A549 (cell line): ENCODE measurements at regions not wholly inside any gene's neighbourhood (a gene's known extent, or its start where the extent isn't known, plus 50 kb on each side); places are given as distances from the start of the nearest gene placed in this dataset.

Experiments used
- ATAC-seq, 2 experiments: fragments of 200-7000 bp in 1 of 2; fragments of >200 bp in 1 of 2; cut with Nextera tagmentation in 1 of 2; cut with Tn5 transposase in 1 of 2; 3 replicates each; pipeline versions ENCODE4 v1.8.0 to v1.9.1; 2018 to 2020; ENCODE audit warnings: mild to moderate bottlenecking in 1 of 2, moderate library complexity in 1 of 2
- CTCF ChIA-PET: fragments of 300-600 bp; sonication (Branson Sonifier 250); formaldehyde crosslinking; extraction: SDS; loops from one replicate; lab custom pipeline; 2021; ENCODE audit warnings: antibody characterized with exemption, inconsistent platforms; lab: Yijun Ruan, JAX
- POLR2A ChIA-PET: fragments of 350-600 bp; formaldehyde crosslinking; extraction: SDS; loops from one replicate; lab custom pipeline; 2021; ENCODE audit warnings: antibody characterized with exemption, inconsistent platforms; lab: Yijun Ruan, JAX
- DNase-seq, 2 experiments: peaks; one replicate each; pipeline versions ENCODE4 v3.0.0 to v3.0.0-alpha.2; 2011 to 2016; ENCODE audit warnings: low read depth in 1 of 2, low spot score in 1 of 2
- FAIRE-seq: peaks from 2 replicates; lab custom pipeline; 2011; peaks lifted over from hg19 to GRCh38; lab: Jason Lieb, UNC
- H3K27ac ChIP-seq, 2 experiments: fragments of >200 bp; sonication (Bioruptor Twin); formaldehyde crosslinking; 3 replicates each; pipeline ENCODE4 v1.5.1; 2016 to 2017
- H3K4me1 ChIP-seq: fragments of >200 bp; sonication (Bioruptor Twin); formaldehyde crosslinking; 3 replicates; pipeline ENCODE4 v1.6.1; 2016
- H3K4me2 ChIP-seq: fragments of >200 bp; sonication (Bioruptor Twin); formaldehyde crosslinking; 3 replicates; pipeline ENCODE4 v1.6.1; 2016
- H3K4me3 ChIP-seq: fragments of >200 bp; sonication (Bioruptor Twin); formaldehyde crosslinking; 3 replicates; pipeline ENCODE4 v1.5.1; 2016
- H3K9me3 ChIP-seq: fragments of >200 bp; sonication (Bioruptor Twin); formaldehyde crosslinking; 3 replicates; pipeline ENCODE4 v1.6.1; 2016
- BHLHE40 ChIP-seq: IDR thresholded peaks from 2 replicates; pipeline ENCODE4 v1.6.1; 2012; ENCODE audit warnings: low read depth, low read length, inconsistent platforms
- CBX2 ChIP-seq: fragments of 200-600 bp; sonication (generic); IDR thresholded peaks from 2 replicates; pipeline ENCODE4 v1.6.1; 2016; ENCODE audit warnings: low read depth, mild to moderate bottlenecking, borderline replicate concordance
- CHD2 ChIP-seq: fragments of 150-350 bp; IDR thresholded peaks from 2 replicates; pipeline ENCODE4 v1.6.1; 2014; ENCODE audit warnings: low read length; ENCODE audit not compliant: partially characterized antibody
- CHD4 ChIP-seq: fragments of 200-600 bp; sonication (generic); IDR thresholded peaks from 2 replicates; pipeline ENCODE4 v1.6.1; 2016; ENCODE audit warnings: antibody characterized with exemption, mild to moderate bottlenecking, borderline replicate concordance
- EHF ChIP-seq: fragments of 250-450 bp; sonication (Bioruptor Pico); IDR thresholded peaks from 2 replicates; pipeline ENCODE4 v1.5.0; 2020; ENCODE audit warnings: mild to moderate bottlenecking
- EP300 ChIP-seq, 2 experiments: fragments of >200 bp; sonication (Bioruptor Twin); formaldehyde crosslinking; IDR thresholded peaks; 2 replicates in 1 of 2; 3 replicates in 1 of 2; pipeline ENCODE4 v1.6.1; 2016 to 2017
- FOSB ChIP-seq: fragments of 250-450 bp; sonication (Bioruptor Pico); IDR thresholded peaks from 2 replicates; pipeline ENCODE4 v1.5.0; 2020; ENCODE audit warnings: mild to moderate bottlenecking, moderate library complexity
- GATA3 ChIP-seq: IDR thresholded peaks from 2 replicates; pipeline ENCODE4 v1.6.1; 2012; ENCODE audit warnings: borderline replicate concordance
- HEYL ChIP-seq: fragments of 250-450 bp; sonication (Bioruptor Pico); IDR thresholded peaks from 2 replicates; pipeline ENCODE4 v1.8.0; 2021; ENCODE audit warnings: mild to moderate bottlenecking, moderate library complexity
- HOXA7 ChIP-seq: fragments of 250-450 bp; sonication (Bioruptor Pico); IDR thresholded peaks from 2 replicates; pipeline ENCODE4 v1.5.0; 2020; ENCODE audit warnings: mild to moderate bottlenecking, moderate library complexity
- HOXB13 ChIP-seq: fragments of 250-450 bp; sonication (Bioruptor Pico); IDR thresholded peaks from 2 replicates; pipeline ENCODE4 v1.5.0; 2020; ENCODE audit warnings: low read depth, mild to moderate bottlenecking, moderate library complexity
- JUN ChIP-seq, 2 experiments: fragments of >200 bp; sonication (Bioruptor Twin); formaldehyde crosslinking; IDR thresholded peaks; 2 replicates in 1 of 2; 3 replicates in 1 of 2; pipeline ENCODE4 v1.6.1; 2016 to 2017
- JUNB ChIP-seq: fragments of >200 bp; sonication (Bioruptor Twin); formaldehyde crosslinking; IDR thresholded peaks from 2 replicates; pipeline ENCODE4 v1.6.1; 2016
- KDM1A ChIP-seq: fragments of 200-600 bp; sonication (generic); IDR thresholded peaks from 2 replicates; pipeline ENCODE4 v1.6.1; 2016; ENCODE audit warnings: low read depth, mild to moderate bottlenecking
- MAFK ChIP-seq: fragments of 450-650 bp; IDR thresholded peaks from 2 replicates; pipeline ENCODE4 v1.6.1; 2014; ENCODE audit not compliant: partially characterized antibody
- MAZ ChIP-seq: fragments of 150-350 bp; IDR thresholded peaks from 2 replicates; pipeline ENCODE4 v1.6.1; 2014; ENCODE audit warnings: antibody characterized with exemption, low read depth, low read length, borderline replicate concordance
- NR3C1 ChIP-seq: fragments of >200 bp; sonication (Bioruptor Twin); formaldehyde crosslinking; IDR thresholded peaks from 3 replicates; pipeline ENCODE4 v1.6.1; 2017
- RAD21 ChIP-seq, 2 experiments: fragments of >200 bp in 1 of 2; sonication (Bioruptor Twin) in 1 of 2; formaldehyde crosslinking in 1 of 2; IDR thresholded peaks in 1 of 2; conservative IDR thresholded peaks in 1 of 2; 2 replicates in 1 of 2; 3 replicates in 1 of 2; pipeline ENCODE4 v1.6.1; 2012 to 2018; ENCODE audit warnings: inconsistent platforms in 1 of 2
- RARB ChIP-seq: fragments of 250-450 bp; sonication (Bioruptor Pico); IDR thresholded peaks from 2 replicates; pipeline ENCODE4 v1.8.0; 2021; ENCODE audit warnings: mild to moderate bottlenecking, moderate library complexity
- RCOR1 ChIP-seq: fragments of 150-350 bp; IDR thresholded peaks from 2 replicates; pipeline ENCODE4 v1.6.1; 2014; ENCODE audit warnings: antibody characterized with exemption, low read length, low read depth
- RFX5 ChIP-seq: fragments of 450-650 bp; IDR thresholded peaks from 2 replicates; pipeline ENCODE4 v1.7.1; 2014; ENCODE audit warnings: antibody characterized with exemption, mild to moderate bottlenecking, moderate library complexity
- TFCP2L1 ChIP-seq: fragments of 250-450 bp; sonication (Bioruptor Pico); IDR thresholded peaks from 2 replicates; pipeline ENCODE4 v1.5.0; 2021; ENCODE audit warnings: mild to moderate bottlenecking
- TP53 ChIP-seq: fragments of 250-450 bp; sonication (Bioruptor Pico); IDR thresholded peaks from 2 replicates; pipeline ENCODE4 v1.5.0; 2021; ENCODE audit warnings: mild to moderate bottlenecking, moderate library complexity
- ZC3H11A ChIP-seq: fragments of 450-650 bp; IDR thresholded peaks from 2 replicates; pipeline ENCODE4 v1.6.1; 2014; ENCODE audit warnings: antibody characterized with exemption, mild to moderate bottlenecking
- ZFP36 ChIP-seq: fragments of 450-650 bp; IDR thresholded peaks from 2 replicates; pipeline ENCODE4 v1.6.1; 2014; ENCODE audit warnings: borderline replicate concordance; ENCODE audit not compliant: partially characterized antibody
- ZSCAN20 ChIP-seq: fragments of 250-450 bp; sonication (Bioruptor Pico); IDR thresholded peaks from 2 replicates; pipeline ENCODE4 v1.8.0; 2022; ENCODE audit warnings: mild to moderate bottlenecking, moderate library complexity
- WGBS: methylation state at CpG from one replicate; pipeline ENCODE4 v1.1.6; 2017; ENCODE audit errors: missing lambda C conversion rate; 5-methylcytosine and 5-hydroxymethylcytosine counted together
- TF ChIP-seq, protein P1 (sequence below): IDR thresholded peaks from 2 replicates; pipeline ENCODE4 v1.6.1; 2012
- TF ChIP-seq, protein P2 (sequence below): fragments of 250-450 bp; sonication (Bioruptor Pico); IDR thresholded peaks from 2 replicates; pipeline ENCODE4 v1.5.0; 2020; ENCODE audit warnings: low read depth, mild to moderate bottlenecking, moderate library complexity
- TF ChIP-seq, protein P3 (sequence below): IDR thresholded peaks from 2 replicates; pipeline ENCODE4 v1.6.1; 2012
- TF ChIP-seq, protein P4 (sequence below): fragments of 150-350 bp; IDR thresholded peaks from 2 replicates; pipeline ENCODE4 v1.6.1; 2014; ENCODE audit warnings: low read depth, mild to moderate bottlenecking, low read length

DNA sequence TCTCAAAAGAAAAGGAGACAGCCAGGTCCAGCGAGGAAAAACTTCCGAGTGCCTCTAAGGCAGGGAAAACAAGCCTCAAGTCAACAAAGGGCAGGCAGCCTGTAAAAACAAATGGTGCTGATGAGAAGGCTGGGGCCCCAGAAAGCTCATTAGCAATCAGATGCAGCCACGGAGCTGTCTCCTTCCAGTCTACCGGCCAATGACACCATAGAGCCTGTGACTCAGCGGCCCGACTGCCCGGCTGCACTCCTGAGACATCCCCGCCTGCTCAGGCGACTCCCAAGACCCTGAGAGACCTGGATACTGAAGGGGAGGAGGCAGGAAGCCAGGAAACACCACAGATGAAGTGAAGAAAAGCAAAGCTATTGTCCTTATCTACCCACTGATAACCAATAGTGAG lies 120.1 kb upstream of the HDDC2 start:
- FAIRE-seq (no peak), ATAC-seq (peak in 1 of 2 experiments; percentile 69; a peak in 2 of 6 replicates), DNase-seq (peak in 1 of 2 experiments; percentile 1)
- WGBS: 13% methylated on average over 9 of the region's 9 CpGs
- H3K4me3 ChIP-seq: no peak overlapping the region
- POLR2A ChIA-PET: no interaction called here
- CTCF ChIA-PET: no interaction called here
- H3K4me2 ChIP-seq: no peak overlapping the region
- H3K27ac ChIP-seq: no peak overlapping the region
- H3K4me1 ChIP-seq: no peaks in the 10 kb centered on the region
- no peak for TF ChIP-seq CHD4
- TF ChIP-seq MAFK: no peak
- TF ChIP-seq TP53 (CRISPR knock-in tag): no peak
- no peak for TF ChIP-seq ZSCAN20 (CRISPR knock-in tag)
- TF ChIP-seq ZC3H11A: no peak
- TF ChIP-seq, protein P1, sequence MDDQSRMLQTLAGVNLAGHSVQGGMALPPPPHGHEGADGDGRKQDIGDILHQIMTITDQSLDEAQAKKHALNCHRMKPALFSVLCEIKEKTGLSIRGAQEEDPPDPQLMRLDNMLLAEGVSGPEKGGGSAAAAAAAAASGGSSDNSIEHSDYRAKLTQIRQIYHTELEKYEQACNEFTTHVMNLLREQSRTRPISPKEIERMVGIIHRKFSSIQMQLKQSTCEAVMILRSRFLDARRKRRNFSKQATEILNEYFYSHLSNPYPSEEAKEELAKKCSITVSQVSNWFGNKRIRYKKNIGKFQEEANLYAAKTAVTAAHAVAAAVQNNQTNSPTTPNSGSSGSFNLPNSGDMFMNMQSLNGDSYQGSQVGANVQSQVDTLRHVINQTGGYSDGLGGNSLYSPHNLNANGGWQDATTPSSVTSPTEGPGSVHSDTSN: no peak
- no peak for TF ChIP-seq RARB (CRISPR knock-in tag)
- no peak for TF ChIP-seq CHD2
- TF ChIP-seq, protein P2, sequence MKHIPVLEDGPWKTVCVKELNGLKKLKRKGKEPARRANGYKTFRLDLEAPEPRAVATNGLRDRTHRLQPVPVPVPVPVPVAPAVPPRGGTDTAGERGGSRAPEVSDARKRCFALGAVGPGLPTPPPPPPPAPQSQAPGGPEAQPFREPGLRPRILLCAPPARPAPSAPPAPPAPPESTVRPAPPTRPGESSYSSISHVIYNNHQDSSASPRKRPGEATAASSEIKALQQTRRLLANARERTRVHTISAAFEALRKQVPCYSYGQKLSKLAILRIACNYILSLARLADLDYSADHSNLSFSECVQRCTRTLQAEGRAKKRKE (CRISPR knock-in tag): no peak
- no peak for TF ChIP-seq HOXB13 (CRISPR knock-in tag)
- TF ChIP-seq, protein P3, sequence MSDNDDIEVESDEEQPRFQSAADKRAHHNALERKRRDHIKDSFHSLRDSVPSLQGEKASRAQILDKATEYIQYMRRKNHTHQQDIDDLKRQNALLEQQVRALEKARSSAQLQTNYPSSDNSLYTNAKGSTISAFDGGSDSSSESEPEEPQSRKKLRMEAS: no peak
- no peak for TF ChIP-seq ZFP36
- no peaks in the 10 kb centered on the region for H3K9me3 ChIP-seq

DNA sequence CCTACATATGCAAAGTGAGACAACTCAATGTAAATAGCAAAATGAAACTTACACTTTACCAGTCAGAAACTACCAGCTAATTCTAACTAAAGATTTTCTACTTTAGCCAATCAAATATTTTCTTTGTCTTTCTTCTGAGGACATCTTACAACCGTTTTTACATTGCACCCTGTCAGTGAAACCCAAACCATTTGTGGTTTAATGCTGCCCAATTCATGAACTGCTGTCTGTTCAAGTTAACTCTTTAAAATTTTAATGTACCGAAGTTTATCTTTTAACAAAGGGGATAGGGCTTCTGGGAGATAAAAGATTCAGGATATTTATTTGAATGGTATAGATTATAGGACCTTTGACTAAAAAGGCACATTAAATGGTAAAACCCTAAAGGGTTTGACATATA lies 121.3 kb upstream of the HDDC2 start:
- Histone ChIP-seq H3K4me2 (no peak overlapping the region), H3K4me3 (no peak overlapping the region), H3K9me3 (no peaks in the 10 kb centered on the region), H3K4me1 (no peaks in the 10 kb centered on the region), H3K27ac (no peak overlapping the region)
- DNase-seq: no peak
- CTCF ChIA-PET: no interaction called here
- TF ChIP-seq JUN (IDR thresholded peaks at IDR 0.05): no peak
- TF ChIP-seq HEYL (CRISPR knock-in tag): no peak
- no peak for TF ChIP-seq RCOR1
- TF ChIP-seq BHLHE40: no peak
- no peak for TF ChIP-seq MAZ
- TF ChIP-seq, protein P2 (CRISPR knock-in tag): no peak
- no peak for TF ChIP-seq GATA3
- no peak for TF ChIP-seq FOSB (CRISPR knock-in tag)
- TF ChIP-seq MAFK: no peak
- no peak for ATAC-seq
- POLR2A ChIA-PET: no interaction called here
- whole genome bisulfite sequencing: 32% methylated on average over 2 of the region's 2 CpGs
- FAIRE-seq: no peak

DNA sequence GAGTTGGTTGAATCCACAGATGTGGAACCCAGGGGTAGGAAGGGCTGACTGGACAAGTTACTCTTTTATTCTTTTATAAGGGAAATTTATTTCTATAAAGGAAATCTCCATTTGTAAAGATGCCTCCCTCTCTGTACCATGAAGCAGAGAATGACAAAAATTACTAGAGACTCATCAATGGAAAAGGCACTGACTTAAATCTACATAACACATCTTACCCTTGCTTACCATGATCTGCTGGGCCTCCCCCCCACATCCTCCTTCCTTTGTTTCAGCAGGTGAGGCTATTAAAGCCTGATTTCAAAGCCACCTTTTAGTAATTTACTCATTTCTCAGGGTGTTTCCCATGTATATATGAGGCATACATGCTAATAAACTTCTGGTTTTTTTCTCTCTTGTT lies 130.2 kb upstream of the HDDC2 start:
- no peak for ATAC-seq
- POLR2A ChIA-PET: no interaction called here
- no peak overlapping the region for H3K4me3 ChIP-seq
- H3K4me1 ChIP-seq: no peaks in the 10 kb centered on the region
- no peak for TF ChIP-seq JUNB
- TF ChIP-seq, protein P4, sequence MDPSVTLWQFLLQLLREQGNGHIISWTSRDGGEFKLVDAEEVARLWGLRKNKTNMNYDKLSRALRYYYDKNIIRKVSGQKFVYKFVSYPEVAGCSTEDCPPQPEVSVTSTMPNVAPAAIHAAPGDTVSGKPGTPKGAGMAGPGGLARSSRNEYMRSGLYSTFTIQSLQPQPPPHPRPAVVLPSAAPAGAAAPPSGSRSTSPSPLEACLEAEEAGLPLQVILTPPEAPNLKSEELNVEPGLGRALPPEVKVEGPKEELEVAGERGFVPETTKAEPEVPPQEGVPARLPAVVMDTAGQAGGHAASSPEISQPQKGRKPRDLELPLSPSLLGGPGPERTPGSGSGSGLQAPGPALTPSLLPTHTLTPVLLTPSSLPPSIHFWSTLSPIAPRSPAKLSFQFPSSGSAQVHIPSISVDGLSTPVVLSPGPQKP: no peak
- no peak for TF ChIP-seq HOXB13 (CRISPR knock-in tag)
- no peak for TF ChIP-seq KDM1A
- no peak for TF ChIP-seq HOXA7
- no peak for TF ChIP-seq CBX2
- TF ChIP-seq, protein P1: no peak
- TF ChIP-seq RAD21 (conservative IDR thresholded peaks at IDR 0.05 in 1 of 2, IDR thresholded peaks at IDR 0.05 in 1 of 2): no peak
- no peak for TF ChIP-seq RFX5
- TF ChIP-seq CHD2: no peak
- no peak for TF ChIP-seq EP300 (IDR thresholded peaks at IDR 0.05)
- TF ChIP-seq TP53 (CRISPR knock-in tag): no peak
- TF ChIP-seq NR3C1: no peak
- TF ChIP-seq GATA3: no peak
- no peak for TF ChIP-seq RCOR1
- no peak for TF ChIP-seq TFCP2L1 (CRISPR knock-in tag)
- no peak for TF ChIP-seq HEYL (CRISPR knock-in tag)
- no peak for TF ChIP-seq EHF (CRISPR knock-in tag)
- TF ChIP-seq, all 56 proteins: peak for 0
- Histone ChIP-seq H3K4me2 (no peak overlapping the region), H3K27ac (no peak overlapping the region), H3K9me3 (no peaks in the 10 kb centered on the region)
- FAIRE-seq (no peak), DNase-seq (no peak)
- CTCF ChIA-PET: no interaction called here
